HEK293T (cell line): ENCODE measurements at regions not wholly inside any gene's neighbourhood (a gene's known extent, or its start where the extent isn't known, plus 50 kb on each side); places are given as distances from the start of the nearest gene placed in this dataset.

Source experiments
- CTCF ChIA-PET: fragments of 350-600 bp; formaldehyde crosslinking; extraction: SDS; loops from one replicate; lab custom pipeline; 2021; ENCODE audit warnings: antibody characterized with exemption, inconsistent platforms; lab: Yijun Ruan, JAX
- POLR2A ChIA-PET: fragments of 350-600 bp; formaldehyde crosslinking; extraction: SDS; loops from one replicate; lab custom pipeline; 2020; ENCODE audit warnings: antibody characterized with exemption, inconsistent platforms; lab: Yijun Ruan, JAX
- DNase-seq: peaks from one replicate; pipeline ENCODE4 v3.0.0; 2012; ENCODE audit warnings: mixed read lengths; ENCODE audit errors: extremely low spot score
- ARNT ChIP-seq: fragments of 450-650 bp; IDR thresholded peaks from 2 replicates; pipeline ENCODE4 v1.6.1; 2017; ENCODE audit warnings: mild to moderate bottlenecking
- BHLHE40 ChIP-seq: fragments of 450-650 bp; IDR thresholded peaks from 2 replicates; pipeline ENCODE4 v1.6.1; 2016; ENCODE audit warnings: mild to moderate bottlenecking, moderate library complexity, borderline replicate concordance
- CTBP1 ChIP-seq: fragments of 450-650 bp; IDR thresholded peaks from 2 replicates; pipeline ENCODE4 v1.6.1; 2016; ENCODE audit warnings: borderline replicate concordance
- ELF4 ChIP-seq: fragments of 450-650 bp; IDR thresholded peaks from 2 replicates; pipeline ENCODE4 v1.6.1; 2017; ENCODE audit warnings: antibody characterized with exemption
- FOXA1 ChIP-seq: fragments of 450-650 bp; IDR thresholded peaks from 2 replicates; pipeline ENCODE4 v1.6.1; 2016; ENCODE audit warnings: mild to moderate bottlenecking
- FOXK2 ChIP-seq: fragments of 450-650 bp; IDR thresholded peaks from 2 replicates; pipeline ENCODE4 v1.6.1; 2016; ENCODE audit warnings: mild to moderate bottlenecking
- FOXM1 ChIP-seq: fragments of 450-650 bp; IDR thresholded peaks from 2 replicates; pipeline ENCODE4 v1.6.1; 2017; ENCODE audit warnings: mild to moderate bottlenecking, borderline replicate concordance
- HDGF ChIP-seq: fragments of 450-650 bp; IDR thresholded peaks from 2 replicates; pipeline ENCODE4 v1.6.1; 2017; ENCODE audit warnings: antibody characterized with exemption, borderline replicate concordance
- L3MBTL2 ChIP-seq: fragments of 450-650 bp; conservative IDR thresholded peaks from 2 replicates; pipeline ENCODE4 v1.6.1; 2016; ENCODE audit warnings: mild to moderate bottlenecking
- LEF1 ChIP-seq: fragments of 450-650 bp; IDR thresholded peaks from 2 replicates; pipeline ENCODE4 v1.6.1; 2017; ENCODE audit warnings: mild to moderate bottlenecking, borderline replicate concordance
- NFRKB ChIP-seq: fragments of 450-650 bp; IDR thresholded peaks from 2 replicates; pipeline ENCODE4 v1.6.1; 2016; ENCODE audit warnings: mild to moderate bottlenecking, moderate library complexity
- SP1 ChIP-seq: fragments of 450-650 bp; IDR thresholded peaks from 2 replicates; pipeline ENCODE4 v1.6.1; 2017
- SUZ12 ChIP-seq: fragments of 450-650 bp; IDR thresholded peaks from 2 replicates; pipeline ENCODE4 v1.6.1; 2016; ENCODE audit warnings: mild to moderate bottlenecking
- TARDBP ChIP-seq: fragments of 450-650 bp; IDR thresholded peaks from 2 replicates; pipeline ENCODE4 v1.6.1; 2016
- ZNF384 ChIP-seq: fragments of 450-650 bp; IDR thresholded peaks from 2 replicates; pipeline ENCODE4 v1.6.1; 2016
- TF ChIP-seq, protein P1 (sequence below): fragments of 450-650 bp; IDR thresholded peaks from 2 replicates; pipeline ENCODE4 v1.6.1; 2016

DNA sequence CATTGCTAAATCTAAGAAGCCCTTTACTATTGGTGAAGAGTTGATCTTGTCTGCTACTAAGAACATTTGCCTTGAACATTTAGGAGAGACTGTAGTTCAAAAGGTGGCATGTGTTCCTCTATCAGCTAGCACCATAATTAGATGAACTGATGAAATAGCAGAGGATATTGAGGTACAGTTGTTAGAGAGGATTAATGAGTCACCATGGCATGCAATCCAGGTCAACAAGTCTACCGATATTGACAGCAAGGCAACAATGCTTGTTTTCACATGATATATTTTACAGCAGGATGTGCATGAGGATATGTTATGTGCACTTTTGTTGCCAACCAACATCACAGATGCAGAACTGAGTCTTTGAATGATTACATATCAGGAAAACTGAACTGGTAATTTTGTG lies 134.3 kb upstream of the CDH9 start:
- DNase-seq, result no peak
- TF ChIP-seq, protein P1, sequence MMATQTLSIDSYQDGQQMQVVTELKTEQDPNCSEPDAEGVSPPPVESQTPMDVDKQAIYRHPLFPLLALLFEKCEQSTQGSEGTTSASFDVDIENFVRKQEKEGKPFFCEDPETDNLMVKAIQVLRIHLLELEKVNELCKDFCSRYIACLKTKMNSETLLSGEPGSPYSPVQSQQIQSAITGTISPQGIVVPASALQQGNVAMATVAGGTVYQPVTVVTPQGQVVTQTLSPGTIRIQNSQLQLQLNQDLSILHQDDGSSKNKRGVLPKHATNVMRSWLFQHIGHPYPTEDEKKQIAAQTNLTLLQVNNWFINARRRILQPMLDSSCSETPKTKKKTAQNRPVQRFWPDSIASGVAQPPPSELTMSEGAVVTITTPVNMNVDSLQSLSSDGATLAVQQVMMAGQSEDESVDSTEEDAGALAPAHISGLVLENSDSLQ, result no peak
- no peak for TF ChIP-seq L3MBTL2
- no peak for TF ChIP-seq SP1
- no peak for TF ChIP-seq FOXM1
- no peak for TF ChIP-seq FOXA1
- no peak for TF ChIP-seq CTBP1
- no peak for TF ChIP-seq ZNF384
- TF ChIP-seq ARNT, result no peak
- ChIA-PET CTCF (no interaction called here), POLR2A (no interaction called here)

GRCh38 chr5:27171761-27172261 lies 133.4 kb upstream of the CDH9 start:
- no peak for DNase-seq
- no peak for TF ChIP-seq FOXM1
- POLR2A ChIA-PET, result no interaction called here
- CTCF ChIA-PET, result no interaction called here

DNA sequence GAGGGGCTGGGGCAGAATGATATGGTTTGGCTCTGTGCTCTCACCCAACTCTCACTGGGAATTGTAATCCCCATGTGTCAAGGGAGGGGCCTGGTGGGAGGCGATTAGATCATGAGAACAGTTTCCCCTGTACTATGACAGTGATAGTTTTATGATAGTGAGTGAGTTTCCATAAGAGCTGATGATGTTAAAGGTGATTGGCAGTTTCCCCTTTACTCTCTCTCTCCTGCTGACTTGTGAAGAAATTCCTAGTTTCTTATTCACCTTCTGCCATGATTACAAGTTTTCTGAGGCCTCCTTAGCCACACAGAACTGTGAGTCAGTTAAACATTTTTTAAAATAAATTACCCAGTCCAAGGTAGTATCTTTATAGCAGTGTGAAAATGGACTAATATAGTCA lies 120.4 kb upstream of the CDH9 start:
- POLR2A ChIA-PET, result no interaction called here
- DNase-seq, result no peak
- TF ChIP-seq ELF4, result no peak
- TF ChIP-seq ARNT, result no peak
- TF ChIP-seq LEF1, result no peak
- TF ChIP-seq CTBP1, result no peak
- CTCF ChIA-PET, result no interaction called here

DNA sequence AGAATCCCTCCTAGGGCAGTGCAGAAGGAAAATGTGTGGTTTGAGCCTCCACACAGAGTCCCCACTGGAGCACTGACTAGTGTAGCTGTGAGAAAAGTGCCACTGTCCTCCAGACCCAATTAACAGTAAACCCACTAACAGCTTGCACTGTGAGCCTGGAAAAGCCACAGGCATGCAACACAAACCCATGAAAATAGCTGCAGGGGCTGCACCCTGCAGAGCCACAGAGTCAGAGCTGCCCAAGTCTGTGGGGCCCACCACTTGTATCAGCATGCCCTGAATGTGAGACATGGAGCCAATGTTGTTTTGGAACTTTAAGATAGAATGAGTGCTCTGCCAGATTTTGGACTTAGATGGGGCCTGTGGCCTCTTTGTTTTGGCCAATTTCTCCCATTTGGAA lies 119.8 kb upstream of the CDH9 start:
- no peak for TF ChIP-seq SP1
- no peak for TF ChIP-seq ZNF384
- no peak for TF ChIP-seq FOXA1
- no peak for TF ChIP-seq ELF4
- no peak for TF ChIP-seq HDGF
- no peak for TF ChIP-seq L3MBTL2
- TF ChIP-seq BHLHE40, result no peak
- no peak for TF ChIP-seq ARNT
- TF ChIP-seq SUZ12, result no peak
- no peak for TF ChIP-seq LEF1
- no peak for TF ChIP-seq CTBP1
- TF ChIP-seq, protein P1, result no peak
- TF ChIP-seq FOXM1, result no peak
- TF ChIP-seq FOXK2, result no peak
- TF ChIP-seq TARDBP, result no peak
- no peak for TF ChIP-seq NFRKB
- ChIA-PET CTCF (no interaction called here), POLR2A (no interaction called here)
- DNase-seq, result no peak

DNA sequence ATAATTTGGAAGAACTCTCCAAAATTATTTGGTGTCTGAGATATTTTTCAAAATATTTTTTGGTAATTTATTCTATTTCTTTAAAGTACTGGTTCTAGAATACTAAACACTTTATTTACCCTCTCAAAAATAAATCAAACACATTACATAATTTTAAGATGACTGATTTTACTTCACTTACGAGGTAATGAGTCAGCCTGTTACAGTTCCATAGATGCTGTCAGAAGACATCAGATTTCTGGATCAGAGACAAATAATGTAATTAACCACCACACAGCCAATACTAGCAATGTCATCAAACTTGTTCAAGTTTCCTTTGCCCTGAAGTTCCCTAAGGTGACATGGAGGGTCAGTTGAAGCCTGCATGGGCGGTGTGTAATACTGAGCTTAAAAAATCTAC lies 106.1 kb upstream of the CDH9 start:
- no peak for DNase-seq
- CTCF ChIA-PET, result no interaction called here
- POLR2A ChIA-PET, result no interaction called here
- no peak for TF ChIP-seq ZNF384
- TF ChIP-seq FOXM1, result no peak
- TF ChIP-seq L3MBTL2, result no peak
- TF ChIP-seq ARNT, result no peak
- no peak for TF ChIP-seq LEF1
- no peak for TF ChIP-seq SP1
- no peak for TF ChIP-seq SUZ12
- TF ChIP-seq, protein P1, result no peak
- TF ChIP-seq TARDBP, result no peak
- TF ChIP-seq ELF4, result no peak
- no peak for TF ChIP-seq CTBP1
- TF ChIP-seq FOXA1, result no peak
- TF ChIP-seq HDGF, result no peak
- TF ChIP-seq FOXK2, result no peak
- TF ChIP-seq BHLHE40, result no peak
- TF ChIP-seq NFRKB, result no peak

DNA sequence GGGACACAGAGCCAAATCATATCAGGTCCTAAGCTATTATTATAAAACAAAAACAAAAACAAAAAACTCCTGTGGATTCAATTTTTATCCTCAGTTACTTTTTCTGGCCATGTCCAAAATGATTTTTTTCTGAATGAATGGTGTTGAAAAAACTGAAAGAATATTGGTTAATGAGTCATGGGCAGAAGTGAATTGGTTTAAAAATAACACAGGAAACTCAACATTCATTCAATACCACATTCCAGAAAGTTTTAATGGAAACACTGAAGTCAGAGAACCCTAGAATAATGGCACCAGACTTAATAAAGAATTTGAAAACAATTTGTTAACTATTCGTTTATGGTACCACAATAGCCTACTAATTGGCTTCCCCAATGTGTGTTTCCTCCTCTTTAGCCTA lies 102.4 kb upstream of the CDH9 start:
- ChIA-PET POLR2A (no interaction called here), CTCF (no interaction called here)
- DNase-seq, result no peak
- no peak for TF ChIP-seq SUZ12

DNA sequence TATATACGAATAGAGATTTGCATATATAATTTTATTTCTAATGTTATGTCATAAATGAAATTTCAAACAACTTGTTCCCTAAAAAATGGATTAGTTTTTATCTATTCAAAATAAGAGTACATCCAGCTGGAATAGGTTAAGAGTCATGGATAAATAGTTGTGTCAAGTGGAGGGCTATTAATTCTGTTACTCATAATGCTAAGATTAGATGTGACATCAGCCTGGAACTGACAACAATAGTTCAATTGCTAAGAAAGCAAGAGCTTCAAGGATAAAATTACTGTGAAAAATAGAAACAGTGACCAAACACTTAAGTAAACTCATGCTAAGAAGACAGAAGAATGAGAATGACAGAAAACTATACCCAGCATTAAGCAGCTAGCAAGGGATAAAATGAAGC lies 92.2 kb upstream of the CDH9 start:
- ChIA-PET CTCF (no interaction called here), POLR2A (no interaction called here)
- TF ChIP-seq CTBP1, result no peak
- no peak for TF ChIP-seq HDGF
- no peak for TF ChIP-seq ZNF384
- no peak for TF ChIP-seq BHLHE40
- TF ChIP-seq L3MBTL2, result no peak
- no peak for TF ChIP-seq NFRKB
- no peak for TF ChIP-seq FOXK2
- no peak for TF ChIP-seq SUZ12
- TF ChIP-seq LEF1, result no peak
- DNase-seq, result no peak
